DMS79 (cell line): ENCODE measurements at regions not wholly inside any gene's neighbourhood (a gene's known extent, or its start where the extent isn't known, plus 50 kb on each side); places are given as distances from the start of the nearest gene placed in this dataset.
"Not testable (repeated sequence)": the region's sequence is repeated elsewhere in the genome, so short reads cannot be mapped to it uniquely, and the experiment has no call there.

Experiments
- DNase-seq: peaks from one replicate; lab custom pipeline; 2025; lab: John Stamatoyannopoulos, UW

DNA sequence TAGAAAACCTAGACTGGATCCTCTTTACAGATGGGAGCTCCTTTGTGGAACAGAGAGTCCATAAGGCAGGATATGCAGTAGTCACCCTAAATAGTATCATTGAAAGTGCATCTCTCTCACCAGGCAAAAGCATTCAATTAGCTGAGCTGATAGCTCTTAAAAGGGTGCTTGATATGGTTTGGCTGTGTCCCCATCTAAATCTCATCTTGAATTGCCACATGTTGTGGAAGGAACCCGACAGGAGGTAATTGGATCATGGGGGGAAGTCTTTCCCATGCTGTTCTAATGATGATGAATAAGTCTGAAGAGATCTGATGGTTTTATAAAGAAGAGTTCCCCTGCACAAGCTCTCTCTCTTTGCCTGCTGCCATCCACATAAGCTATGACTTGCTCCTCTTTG is 96.2 kb upstream of the RMP24 start:
- DNase-seq: no peak

DNA sequence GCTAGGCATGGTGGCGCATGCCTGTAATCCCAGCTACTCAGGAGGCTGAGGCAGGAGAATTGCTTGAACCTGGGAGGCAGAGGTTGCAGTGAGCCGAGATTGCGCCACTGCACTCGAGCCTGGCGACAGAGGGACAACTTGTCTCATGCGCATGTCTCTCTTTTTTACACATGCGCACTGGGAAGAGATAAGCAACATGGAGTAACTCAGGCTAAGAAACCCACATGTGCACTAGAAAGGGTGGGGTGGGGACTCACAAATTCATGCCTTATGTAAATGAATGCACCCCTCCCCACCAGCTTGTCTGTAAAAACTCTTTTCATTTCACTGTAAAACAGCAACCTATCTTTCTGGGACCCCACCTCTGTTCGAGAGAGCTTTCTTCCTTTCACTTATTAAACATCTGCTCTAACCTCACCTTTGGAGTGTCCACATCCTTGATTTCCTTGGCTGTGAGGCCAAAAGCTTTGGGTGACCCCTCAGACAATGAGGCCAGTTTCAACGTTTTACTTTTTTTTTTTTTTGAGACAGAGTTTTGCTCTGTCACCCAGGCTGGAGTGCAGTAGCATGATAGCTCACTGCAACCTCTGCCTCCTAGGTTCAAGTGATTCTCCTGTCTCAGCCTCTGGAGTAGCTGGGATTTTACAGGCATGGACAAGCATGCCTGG is 91.6 kb upstream of the RMP24 start:
- DNase-seq: no peak

DNA sequence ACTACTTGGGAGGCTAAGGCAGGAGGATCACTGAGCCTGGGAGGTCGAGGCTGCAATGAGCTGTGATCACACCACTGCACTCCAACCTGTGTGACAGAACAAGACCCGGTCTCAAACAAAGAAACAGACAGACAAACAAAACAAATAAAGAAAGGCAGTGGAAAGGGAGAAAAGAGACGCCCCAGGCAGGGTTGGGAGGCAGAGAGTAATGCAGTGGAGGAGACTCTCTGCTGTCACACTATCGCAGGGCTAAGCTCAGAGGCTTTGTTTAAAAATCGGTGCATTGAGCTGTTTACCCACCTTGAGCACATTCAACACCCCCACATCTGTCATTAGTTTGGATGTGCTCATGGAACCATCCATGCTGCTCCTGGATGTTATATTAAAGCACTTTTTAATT is 84.2 kb upstream of the RMP24 start:
- DNase-seq: no peak

DNA sequence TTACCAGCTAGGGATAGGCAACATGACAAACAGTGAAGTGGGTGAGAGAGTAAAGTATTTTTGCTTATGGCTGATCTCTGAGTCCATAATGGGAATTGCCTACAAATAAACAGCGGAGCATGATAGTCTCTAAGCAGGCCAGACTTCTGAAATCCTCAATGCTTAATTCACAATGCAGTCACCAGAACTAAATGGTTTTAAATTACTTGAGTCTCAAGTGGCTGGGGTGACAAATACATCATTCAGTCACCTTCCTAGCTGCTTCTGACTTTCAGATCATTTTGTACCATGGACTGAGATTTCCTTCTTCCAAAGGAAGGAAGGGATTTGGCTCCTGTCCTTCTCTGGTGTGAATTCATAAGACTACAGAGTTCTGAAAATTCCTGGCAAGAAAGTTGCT is 82.8 kb upstream of the RMP24 start:
- DNase-seq: no peak

DNA sequence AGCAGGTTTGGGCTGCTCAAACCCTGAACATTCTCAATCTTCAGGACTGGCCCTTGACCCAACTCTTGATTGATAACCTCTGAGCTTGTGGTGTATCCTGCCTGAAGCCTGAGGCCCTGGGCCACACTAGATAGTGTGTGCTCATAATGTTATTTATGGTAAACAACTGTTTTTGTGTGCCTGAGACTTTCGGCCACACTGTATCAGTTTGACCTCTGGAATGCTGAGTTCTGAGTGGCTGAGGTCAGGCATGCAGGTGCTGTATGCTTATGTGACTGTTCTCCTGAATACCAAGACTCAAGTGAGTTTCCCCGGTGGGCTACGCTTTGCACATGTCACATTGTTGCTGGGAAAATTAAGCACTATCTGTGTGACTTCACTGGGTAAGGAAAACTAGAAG is 82.2 kb upstream of the RMP24 start:
- no peak for DNase-seq

DNA sequence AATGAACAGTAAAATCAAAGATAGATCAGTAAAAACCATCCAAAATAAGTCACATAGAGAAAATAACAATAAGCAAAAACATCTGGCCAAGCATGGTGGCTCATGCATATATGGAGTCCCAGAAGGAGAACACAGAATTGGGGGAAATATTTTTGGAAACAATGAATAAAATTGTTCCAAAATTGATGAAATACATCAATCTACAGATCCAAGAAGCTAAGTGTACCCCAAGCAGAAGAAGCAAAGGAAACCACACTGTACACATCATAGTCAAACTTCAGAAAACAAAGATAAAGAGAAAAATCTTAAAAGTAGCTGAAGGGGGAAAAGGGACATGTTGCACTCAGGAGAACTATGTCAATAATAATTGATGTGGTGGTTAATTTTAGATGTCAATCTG is 80.4 kb upstream of the RMP24 start:
- no peak for DNase-seq

DNA sequence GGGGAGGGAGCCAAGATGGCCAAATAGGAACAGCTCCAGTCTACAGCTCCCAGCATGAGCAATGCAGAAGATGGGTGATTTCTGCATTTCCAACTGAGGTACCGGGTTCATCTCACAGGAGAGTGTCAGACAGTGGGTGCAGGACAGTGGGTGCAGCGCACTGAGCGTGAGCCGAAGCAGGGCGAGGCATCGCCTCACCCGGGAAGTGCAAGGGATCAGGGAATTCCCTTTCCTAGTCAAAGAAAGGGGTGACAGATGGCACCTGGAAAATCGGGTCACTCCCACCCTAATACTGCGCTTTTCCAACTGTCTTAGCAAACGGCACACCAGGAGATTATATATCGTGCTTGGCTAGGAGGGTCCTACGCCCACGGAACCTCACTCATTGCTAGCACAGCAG is 75.0 kb upstream of the RMP24 start:
- DNase-seq: not testable (repeated sequence)

DNA sequence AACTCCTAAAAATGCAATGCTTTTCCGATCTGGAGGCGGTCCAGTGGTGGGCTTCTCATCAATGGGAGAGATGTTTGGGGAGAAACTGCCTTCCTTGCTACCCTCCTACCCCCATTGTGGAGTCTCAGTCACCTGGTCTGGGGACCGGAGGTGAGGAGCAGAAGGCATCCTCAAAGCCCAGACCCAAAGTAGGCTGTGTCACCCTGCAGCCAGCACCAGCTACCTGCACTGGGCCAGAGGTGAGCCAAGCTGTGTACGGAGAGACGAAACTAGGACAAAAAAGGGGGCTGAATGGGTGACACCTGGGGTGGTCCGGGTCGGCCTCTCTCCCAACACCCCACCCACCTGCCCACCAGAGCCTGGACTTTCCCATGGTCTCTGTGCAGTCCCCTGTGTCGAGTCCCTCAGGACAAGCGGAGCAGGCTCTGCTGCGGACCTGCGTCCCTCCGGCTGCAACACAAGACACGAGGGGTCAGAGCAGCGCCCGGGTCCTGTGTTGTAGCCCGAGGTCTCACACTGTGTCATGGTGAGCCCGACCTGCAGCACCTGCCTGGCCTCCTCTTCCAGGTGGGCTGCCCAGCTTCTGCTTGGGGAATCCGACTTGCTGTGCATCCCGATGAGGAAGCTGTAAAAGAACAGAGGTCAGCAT is 68.0 kb upstream of the RMP24 start:
- no peak for DNase-seq

DNA sequence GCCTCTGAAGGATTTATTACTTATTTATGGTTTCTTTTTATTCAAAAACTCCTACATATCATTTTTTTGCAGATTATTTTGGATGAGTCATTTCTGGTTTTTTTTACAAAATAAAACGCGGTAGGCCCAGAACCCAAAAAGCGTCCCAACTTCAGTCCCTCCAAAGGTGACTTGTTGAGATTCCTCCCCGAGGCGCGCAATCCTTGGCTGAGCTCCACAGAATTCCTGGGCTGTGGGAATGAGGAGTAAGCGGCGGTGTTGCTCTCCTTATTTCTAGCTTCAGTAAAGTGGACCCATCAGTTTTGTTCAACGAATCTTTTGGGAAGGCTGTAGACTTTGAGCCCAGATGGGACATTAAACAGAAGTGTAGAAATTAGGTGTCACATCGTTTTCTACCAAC is 67.0 kb upstream of the RMP24 start:
- DNase-seq: no peak

DNA sequence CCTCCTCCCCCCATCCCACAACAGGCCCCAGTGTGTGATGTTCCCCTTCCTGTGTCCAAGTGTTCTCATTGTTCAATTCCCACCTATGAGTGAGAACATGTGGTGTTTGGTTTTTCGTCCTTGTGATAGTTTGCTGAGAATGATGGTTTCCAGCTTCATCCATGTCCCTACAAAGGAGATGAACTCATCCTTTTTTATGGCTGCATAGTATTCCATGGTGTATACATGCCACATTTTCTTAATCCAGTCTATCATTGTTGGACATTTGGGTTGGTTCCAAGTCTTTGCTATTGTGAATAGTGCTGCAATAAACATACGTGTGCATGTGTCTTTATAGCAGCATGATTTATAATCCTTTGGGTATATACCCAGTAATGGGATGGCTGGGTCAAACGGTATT is 66.2 kb upstream of the RMP24 start:
- DNase-seq: not testable (repeated sequence)

DNA sequence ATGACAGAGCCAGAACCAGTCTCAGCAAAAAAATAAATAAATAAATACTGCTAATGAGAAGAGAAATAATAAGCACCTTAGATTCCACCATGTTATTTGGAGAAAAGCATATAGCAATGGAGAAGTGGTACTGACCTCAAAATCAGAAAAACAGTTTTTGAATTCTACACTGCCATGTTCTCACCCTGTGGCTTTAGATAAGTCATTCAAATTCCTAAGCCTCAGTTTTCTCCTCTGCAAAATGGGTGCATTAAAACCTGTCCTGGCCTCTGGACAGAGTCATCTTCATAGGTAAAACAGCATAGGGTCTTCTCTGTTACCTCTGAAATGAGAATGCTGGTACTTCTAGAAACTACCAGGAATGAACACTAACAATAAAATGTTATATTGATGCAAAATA is 62.2 kb upstream of the RMP24 start:
- DNase-seq: no peak

DNA sequence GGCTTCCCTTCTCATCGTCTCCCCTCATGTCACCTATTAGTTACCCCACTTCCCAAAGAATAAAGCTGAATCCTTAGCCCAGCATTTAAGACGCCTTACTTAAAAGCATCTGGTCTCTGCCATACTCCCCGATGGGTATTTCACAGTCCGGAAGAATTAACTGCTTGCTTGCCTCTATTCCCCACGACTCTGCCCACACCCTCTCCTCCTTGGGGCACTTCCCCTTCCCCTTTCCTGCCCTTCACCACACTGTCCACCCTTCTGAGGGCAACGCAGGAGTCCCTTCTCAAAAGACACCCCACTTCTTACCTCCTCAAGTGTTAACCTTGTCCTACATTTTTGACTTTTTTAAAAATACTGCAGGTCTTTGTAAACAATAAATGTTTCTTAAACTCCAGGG is 60.1 kb upstream of the RMP24 start:
- no peak for DNase-seq

DNA sequence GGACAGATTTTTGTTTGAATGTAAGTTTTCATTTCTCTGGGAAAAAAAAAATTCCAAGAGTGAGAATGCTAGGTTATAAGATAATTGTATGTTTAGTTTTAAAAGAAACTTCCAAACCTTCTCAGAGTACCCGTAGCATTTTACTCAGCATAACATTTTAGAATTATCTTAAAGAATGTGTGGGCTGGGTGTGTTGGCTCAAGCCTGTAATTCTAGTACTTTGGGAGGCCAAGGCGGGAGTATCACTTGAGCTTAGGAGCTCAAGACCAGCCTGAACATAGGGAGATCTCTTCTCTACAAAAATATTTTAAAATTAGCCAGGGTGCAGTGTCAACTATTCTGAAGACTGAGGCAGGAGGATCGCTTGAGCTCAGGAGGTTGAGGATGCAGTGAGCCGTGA is 57.4 kb upstream of the RMP24 start:
- no peak for DNase-seq

DNA sequence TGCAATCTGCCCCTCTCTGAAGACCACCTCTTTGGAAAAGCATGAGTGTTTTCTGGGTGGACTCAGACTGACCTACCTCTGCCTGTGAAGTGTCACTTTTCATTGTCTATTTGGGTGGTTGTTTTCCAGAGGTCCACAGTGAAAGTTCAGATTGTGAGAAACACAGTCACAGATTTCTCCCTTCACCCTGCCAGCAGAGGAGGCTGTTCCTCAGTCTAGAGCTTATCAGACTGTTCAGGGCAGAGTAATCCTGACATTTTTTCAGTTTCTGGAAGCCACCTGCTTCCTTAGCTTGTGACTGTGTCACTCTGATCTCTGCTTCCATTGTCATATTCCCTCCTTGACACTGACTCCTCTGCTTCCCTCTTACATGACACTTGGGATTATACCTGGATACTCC is 55.4 kb upstream of the RMP24 start:
- DNase-seq: no peak

DNA sequence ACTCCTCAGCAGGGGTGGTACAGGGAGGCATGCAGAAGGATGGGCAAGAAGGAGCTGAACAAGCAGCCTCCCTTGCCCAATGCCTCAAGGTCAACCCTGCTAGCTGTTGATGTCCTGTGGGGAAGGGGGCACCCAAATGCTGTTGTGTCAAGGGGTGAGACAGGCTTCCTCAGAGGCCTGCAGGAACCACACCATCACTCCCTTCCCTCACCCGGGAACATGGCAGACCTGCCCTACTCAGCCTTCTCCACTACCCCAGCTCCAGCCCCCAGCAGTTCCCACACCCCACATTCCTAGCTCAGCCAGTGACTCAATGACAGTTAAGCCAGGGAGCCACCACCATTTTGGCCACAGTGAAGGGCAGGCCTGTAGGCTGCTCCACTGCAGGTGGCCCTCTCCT is 53.9 kb upstream of the RMP24 start:
- no peak for DNase-seq

DNA sequence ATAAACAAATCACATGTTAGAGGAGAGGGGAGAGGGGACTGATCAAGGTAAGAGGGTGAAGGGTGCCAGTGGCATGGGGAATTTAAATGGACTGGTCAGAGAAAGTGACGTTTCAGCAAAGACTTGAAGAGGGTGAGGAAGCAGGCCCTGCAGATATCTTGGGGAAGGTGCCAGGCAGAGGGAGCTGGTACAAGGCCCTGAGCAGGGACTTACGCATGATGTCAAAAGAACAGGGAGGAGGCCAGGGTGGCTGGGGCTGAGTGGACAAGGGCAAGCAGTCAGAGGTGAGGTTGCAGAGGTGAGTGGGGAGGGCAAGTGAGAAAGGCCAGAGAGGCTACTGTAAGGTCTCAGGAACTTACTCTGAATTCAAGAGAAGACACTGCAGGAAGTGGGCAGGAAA is 53.3 kb upstream of the RMP24 start:
- DNase-seq: no peak

DNA sequence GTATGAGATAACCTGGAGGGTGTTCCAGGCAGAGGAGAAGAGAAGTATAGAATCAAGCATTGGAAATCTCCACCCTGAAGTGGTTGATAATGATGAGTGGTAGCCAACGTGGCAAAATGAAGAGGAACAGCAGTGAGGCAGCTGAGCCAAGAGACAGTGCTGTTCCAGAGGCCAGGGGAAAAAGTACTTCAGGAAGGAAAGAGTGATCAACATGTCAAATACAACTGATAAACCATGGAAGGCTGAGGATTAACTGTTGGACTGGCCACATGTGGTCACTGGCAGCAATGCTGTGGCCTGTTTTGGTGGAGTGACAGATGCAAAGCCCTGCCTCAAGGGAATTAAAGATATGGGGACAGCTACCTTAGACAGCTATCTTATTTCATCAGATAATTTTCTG is 51.9 kb upstream of the RMP24 start:
- DNase-seq: no peak
